Thymus (tissue), 11 donors: ENCODE measurements at regions not wholly inside any gene's neighbourhood (a gene's known extent, or its start where the extent isn't known, plus 50 kb on each side); places are given as distances from the start of the nearest gene placed in this dataset.

Experiments used
- DNase-seq, 9 donors: peaks; one replicate each; pipeline ENCODE4 v3.0.0-alpha.2; 2013; ENCODE audit warnings: low spot score in 9 of 9, low read depth in 6 of 9, missing footprints in 1 of 9
- H3K27ac ChIP-seq, 2 donors: one replicate each; pipeline ENCODE4 v1.5.1; 2013; ENCODE audit warnings: control low read depth in 1 of 2, low read depth in 1 of 2, low read length in 1 of 2, mild to moderate bottlenecking in 1 of 2, moderate library complexity in 1 of 2
- H3K27me3 ChIP-seq, 2 donors: one replicate each; pipeline ENCODE4 v1.5.1; 2013; ENCODE audit warnings: low read length in 1 of 2; ENCODE audit not compliant: control insufficient read depth in 2 of 2, insufficient read depth in 1 of 2
- H3K36me3 ChIP-seq, 2 donors: one replicate each; pipeline ENCODE4 v1.5.1; 2013; ENCODE audit warnings: low read length in 1 of 2, mild to moderate bottlenecking in 1 of 2, moderate library complexity in 1 of 2; ENCODE audit not compliant: control insufficient read depth in 2 of 2, insufficient read depth in 2 of 2
- H3K4me1 ChIP-seq, 2 donors: one replicate each; pipeline ENCODE4 v1.5.1; 2013; ENCODE audit warnings: low read length in 2 of 2; ENCODE audit not compliant: control insufficient read depth in 2 of 2, insufficient read depth in 2 of 2
- H3K4me3 ChIP-seq, 2 donors: one replicate each; pipeline ENCODE4 v1.5.1; 2013; ENCODE audit warnings: low read length in 2 of 2, control low read depth in 1 of 2, mild to moderate bottlenecking in 1 of 2
- H3K9me3 ChIP-seq, 2 donors: one replicate each; pipeline ENCODE4 v1.5.1; 2013; ENCODE audit warnings: low read length in 1 of 2, mild to moderate bottlenecking in 1 of 2; ENCODE audit not compliant: control insufficient read depth in 2 of 2, insufficient read depth in 1 of 2
- WGBS: extraction: QIAGEN DNeasy Blood & Tissue Kit; methylation state at CpG from one replicate; pipeline ENCODE4 v1.1.7; 2013; 5-methylcytosine and 5-hydroxymethylcytosine counted together
- donor health status: healthy.

DNA sequence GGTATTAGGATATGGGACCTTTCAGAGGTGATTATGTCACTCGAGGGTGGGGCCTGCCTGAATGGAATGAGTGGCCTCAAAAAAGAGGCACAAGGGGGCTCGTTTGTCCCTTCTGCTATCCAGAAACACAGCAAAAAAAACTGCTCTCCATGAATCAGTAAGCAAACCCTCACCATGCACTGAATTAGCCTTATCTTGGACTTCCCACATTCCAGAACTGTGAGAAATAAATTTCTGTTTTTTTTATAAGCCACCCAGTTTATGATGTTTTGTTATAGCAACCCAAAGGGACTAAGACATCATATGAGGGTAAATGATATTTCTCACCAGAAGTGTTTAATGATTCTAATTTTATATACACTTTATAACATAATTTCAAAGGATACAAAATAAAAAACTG is 476.6 kb upstream of the EDIL3 start:
- Histone ChIP-seq H3K4me1 (no peaks in the 10 kb centered on the region), H3K4me3 (no peak overlapping the region), H3K27ac (no peak overlapping the region), H3K27me3 (no peaks in the 10 kb centered on the region), H3K9me3 (no peaks in the 10 kb centered on the region), H3K36me3 (no peaks in the 10 kb centered on the region)
- 72% methylated on average over 2 of the region's 2 CpGs for WGBS
- DNase-seq: no peak

DNA sequence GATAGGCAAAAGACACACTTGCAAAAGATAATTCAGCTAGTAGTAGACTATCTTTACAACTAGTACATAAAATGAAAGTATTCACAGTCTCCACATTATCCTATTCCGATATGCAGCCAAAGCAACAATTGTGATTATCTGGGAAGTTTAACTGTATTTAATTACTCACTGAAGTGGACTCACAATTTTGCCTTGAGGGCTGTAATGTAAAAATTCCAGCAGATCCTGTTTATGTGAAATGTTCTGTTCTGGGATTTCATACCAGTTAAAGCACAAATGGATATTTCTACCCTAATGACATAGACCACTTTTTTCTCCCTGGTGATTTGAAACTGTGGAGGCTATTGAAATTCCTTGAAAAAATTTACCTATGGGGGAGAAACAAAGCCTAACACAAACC is 474.4 kb upstream of the EDIL3 start:
- Histone ChIP-seq H3K4me1 (no peaks in the 10 kb centered on the region), H3K4me3 (no peak overlapping the region), H3K9me3 (no peaks in the 10 kb centered on the region), H3K27me3 (no peaks in the 10 kb centered on the region), H3K36me3 (no peaks in the 10 kb centered on the region), H3K27ac (no peak overlapping the region)
- no peak for DNase-seq
- 96% methylated on average over 1 of the region's 1 CpG for WGBS

DNA sequence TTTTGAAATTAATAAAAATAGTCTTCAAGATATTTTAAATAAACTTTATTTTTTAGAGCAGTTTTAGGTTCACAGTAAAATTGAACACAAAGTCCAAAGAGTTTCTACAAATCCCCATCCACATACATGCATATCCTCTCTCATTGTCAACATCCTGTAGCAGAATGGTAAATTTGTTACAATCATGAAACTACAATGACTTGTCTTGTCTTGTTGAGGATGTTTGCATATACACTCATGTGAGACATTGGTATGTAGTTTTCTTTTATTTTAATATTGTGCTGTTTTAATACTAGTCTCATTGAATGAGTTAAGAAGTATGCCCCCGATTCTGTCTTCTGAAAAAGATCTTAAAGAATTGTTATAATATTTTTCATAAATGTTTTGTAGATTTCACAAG is 447.0 kb upstream of the EDIL3 start:
- H3K4me3 ChIP-seq: no peak overlapping the region
- peaks cover 0 to 8% of the 10 kb centered on the region in 2 donors for H3K9me3 ChIP-seq
- no peaks in the 10 kb centered on the region for H3K27me3 ChIP-seq
- DNase-seq: no peak
- H3K27ac ChIP-seq: no peak overlapping the region
- H3K36me3 ChIP-seq: no peaks in the 10 kb centered on the region
- 97% methylated on average over 1 of the region's 1 CpG for WGBS
- no peaks in the 10 kb centered on the region for H3K4me1 ChIP-seq

DNA sequence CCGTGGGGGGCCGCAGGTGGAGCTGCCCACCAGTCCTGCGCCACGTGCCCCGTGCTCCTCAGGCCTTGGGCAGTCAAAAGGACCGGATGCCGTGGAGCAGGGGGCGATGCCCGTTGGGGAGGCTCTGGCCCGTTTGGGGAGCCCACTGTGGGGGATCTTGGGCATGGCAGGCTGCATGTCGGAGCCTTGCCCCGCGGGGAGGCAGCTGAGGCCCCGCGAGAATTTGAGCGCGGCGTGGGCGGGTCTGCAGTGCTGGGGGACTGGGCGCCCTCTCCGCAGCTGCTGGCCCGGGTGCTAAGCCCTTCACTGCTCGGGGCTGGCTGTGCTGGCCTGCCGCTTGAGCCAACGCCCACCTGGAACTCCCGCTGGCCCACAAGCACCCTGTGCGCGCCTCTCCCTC is 445.6 kb upstream of the EDIL3 start:
- Histone ChIP-seq H3K4me1 (no peaks in the 10 kb centered on the region), H3K27me3 (no peaks in the 10 kb centered on the region), H3K4me3 (no peak overlapping the region), H3K9me3 (peaks cover 0 to 8% of the 10 kb centered on the region in 2 donors), H3K27ac (no peak overlapping the region), H3K36me3 (no peaks in the 10 kb centered on the region)
- 88% methylated on average over 28 of the region's 28 CpGs for WGBS
- no peak for DNase-seq

DNA sequence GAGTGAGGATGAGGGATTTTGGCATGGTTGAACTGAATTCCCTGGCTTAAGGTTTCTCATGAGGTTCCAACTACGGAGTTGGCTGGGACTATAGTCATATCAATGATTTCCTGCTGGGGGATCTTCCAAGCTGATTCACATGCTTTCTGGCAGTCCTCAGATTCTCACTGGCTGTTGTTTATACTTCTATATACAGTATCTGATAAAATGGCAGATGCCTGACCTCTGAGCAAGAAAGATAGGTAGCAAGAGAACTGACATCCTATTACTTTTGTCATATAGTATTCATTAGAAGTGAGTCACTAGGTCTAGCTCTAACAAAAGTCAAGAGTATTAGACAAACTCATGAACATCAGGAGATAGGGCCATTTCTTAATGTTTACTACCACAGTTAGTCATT is 440.9 kb upstream of the EDIL3 start:
- Histone ChIP-seq H3K9me3 (peaks cover 0 to 7% of the 10 kb centered on the region in 2 donors), H3K27me3 (no peaks in the 10 kb centered on the region), H3K36me3 (no peaks in the 10 kb centered on the region), H3K4me3 (no peak overlapping the region), H3K4me1 (no peaks in the 10 kb centered on the region), H3K27ac (no peak overlapping the region)
- 88% methylated on average over 1 of the region's 1 CpG for WGBS
- no peak for DNase-seq

DNA sequence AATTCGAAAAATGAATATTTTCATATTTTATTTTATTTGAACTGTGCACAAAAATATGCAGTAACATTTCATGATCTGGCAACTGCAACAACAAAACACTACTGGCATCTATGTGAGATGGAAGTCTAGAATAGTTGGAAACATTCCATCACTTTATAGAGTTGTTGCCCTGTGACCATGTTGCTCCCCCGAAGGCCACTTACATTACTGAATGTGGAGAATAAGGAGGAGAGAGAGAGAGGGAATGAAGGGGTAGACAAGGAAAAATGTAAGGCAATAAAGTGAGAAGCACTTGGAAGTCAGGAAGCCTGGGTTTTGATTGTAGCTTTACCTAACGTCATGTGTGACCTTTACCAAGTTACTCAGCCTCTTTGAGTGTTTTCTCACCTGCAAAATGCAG is 437.2 kb upstream of the EDIL3 start:
- H3K4me3 ChIP-seq: no peak overlapping the region
- no peaks in the 10 kb centered on the region for H3K36me3 ChIP-seq
- no peak overlapping the region for H3K27ac ChIP-seq
- no peaks in the 10 kb centered on the region for H3K9me3 ChIP-seq
- H3K27me3 ChIP-seq: no peaks in the 10 kb centered on the region
- no peak for DNase-seq
- H3K4me1 ChIP-seq: no peaks in the 10 kb centered on the region
- WGBS: 90% methylated on average over 3 of the region's 3 CpGs

DNA sequence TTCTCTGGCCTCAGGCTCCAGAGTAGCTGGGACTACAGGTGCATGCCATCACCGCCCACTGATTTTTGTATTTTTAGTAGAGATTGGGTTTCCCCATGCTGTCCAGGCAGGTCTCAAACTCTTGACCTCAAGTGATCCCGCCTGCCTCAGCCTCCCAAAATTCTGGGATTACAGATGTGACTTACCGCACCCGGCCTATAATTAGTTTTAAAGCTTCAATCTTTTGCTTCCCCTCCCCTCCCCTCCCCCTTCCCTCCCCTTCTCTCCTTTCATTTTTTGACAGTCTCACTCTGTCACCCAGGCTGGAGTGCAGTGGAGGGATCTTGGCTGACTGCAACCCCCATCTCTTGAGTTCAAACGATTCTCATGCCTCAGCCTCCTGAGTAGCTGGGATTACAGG is 433.3 kb upstream of the EDIL3 start:
- H3K9me3 ChIP-seq: no peaks in the 10 kb centered on the region
- DNase-seq: no peak
- no peaks in the 10 kb centered on the region for H3K27me3 ChIP-seq
- H3K4me3 ChIP-seq: no peak overlapping the region
- H3K4me1 ChIP-seq: no peaks in the 10 kb centered on the region
- no peaks in the 10 kb centered on the region for H3K36me3 ChIP-seq
- 94% methylated on average over 5 of the region's 5 CpGs for WGBS
- H3K27ac ChIP-seq: no peak overlapping the region

DNA sequence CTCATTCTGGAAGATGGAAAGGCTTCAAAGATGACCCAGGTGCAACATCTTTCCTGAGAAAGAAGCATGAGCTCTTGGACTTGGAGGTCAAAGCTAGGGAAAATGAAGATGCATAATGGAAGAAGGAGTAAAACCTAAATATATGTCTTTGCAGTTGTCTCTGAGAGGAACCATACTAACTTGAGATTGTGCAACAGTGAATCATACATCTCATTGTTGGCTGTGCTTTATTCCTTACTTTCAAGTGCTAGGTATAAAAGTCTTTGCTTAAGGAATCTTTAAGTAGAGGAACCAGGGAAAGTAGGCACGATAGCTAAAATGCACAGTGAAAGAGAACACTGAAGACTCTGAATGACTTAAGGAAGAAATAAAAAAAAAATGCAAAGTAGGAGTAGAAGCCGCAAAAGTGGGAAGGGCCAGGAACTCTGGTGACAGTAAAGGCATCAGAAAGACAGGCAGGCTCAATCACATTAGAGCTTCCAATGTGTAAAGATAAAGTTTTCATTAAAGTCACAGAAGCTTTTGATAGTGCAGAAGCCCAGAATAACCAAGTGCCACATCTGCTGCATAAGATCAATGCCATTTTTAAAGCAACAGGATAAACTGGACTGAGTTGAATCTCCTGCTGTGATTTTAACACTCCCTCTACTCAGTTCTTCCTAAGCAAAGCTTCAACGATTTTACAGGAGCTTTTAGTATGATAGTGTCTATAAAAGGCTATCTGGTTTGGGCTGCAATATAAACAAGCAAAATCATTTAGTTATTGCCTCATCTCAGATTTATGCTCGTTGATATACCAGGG is 432.3 kb upstream of the EDIL3 start:
- Histone ChIP-seq H3K27ac (no peak overlapping the region), H3K4me3 (no peak overlapping the region), H3K9me3 (no peaks in the 10 kb centered on the region), H3K36me3 (no peaks in the 10 kb centered on the region), H3K27me3 (no peaks in the 10 kb centered on the region), H3K4me1 (no peaks in the 10 kb centered on the region)
- 83% methylated on average over 4 of the region's 4 CpGs for WGBS
- DNase-seq: no peak

DNA sequence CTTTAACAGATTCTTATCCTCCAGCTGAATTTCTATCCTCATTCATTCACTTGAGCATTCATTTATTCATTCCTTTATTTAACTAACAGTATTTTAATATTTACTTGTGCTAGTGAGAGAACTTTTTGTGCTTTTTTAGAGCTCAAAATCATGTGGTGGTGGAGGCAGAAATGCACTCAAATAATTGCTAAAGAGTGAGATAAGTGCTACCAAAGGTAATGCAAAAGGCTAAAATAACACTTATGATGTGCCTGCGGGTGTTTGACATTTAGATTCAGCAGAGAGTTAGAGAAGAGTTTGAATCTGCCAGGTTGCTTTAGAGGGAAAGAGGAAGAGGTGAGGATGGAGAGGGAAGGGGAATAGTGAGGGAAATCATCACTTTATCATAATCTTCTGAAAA is 431.5 kb upstream of the EDIL3 start:
- H3K4me3 ChIP-seq: no peak overlapping the region
- H3K9me3 ChIP-seq: no peaks in the 10 kb centered on the region
- WGBS: 90% methylated on average over 1 of the region's 1 CpG
- no peak for DNase-seq
- H3K27me3 ChIP-seq: no peaks in the 10 kb centered on the region
- H3K36me3 ChIP-seq: no peaks in the 10 kb centered on the region
- no peaks in the 10 kb centered on the region for H3K4me1 ChIP-seq
- no peak overlapping the region for H3K27ac ChIP-seq
